ENCODE measurements at regions not wholly inside any gene's neighbourhood (a gene's known extent, or its start where the extent isn't known, plus 50 kb on each side); places are given as distances from the start of the nearest gene placed in this dataset.

DNA sequence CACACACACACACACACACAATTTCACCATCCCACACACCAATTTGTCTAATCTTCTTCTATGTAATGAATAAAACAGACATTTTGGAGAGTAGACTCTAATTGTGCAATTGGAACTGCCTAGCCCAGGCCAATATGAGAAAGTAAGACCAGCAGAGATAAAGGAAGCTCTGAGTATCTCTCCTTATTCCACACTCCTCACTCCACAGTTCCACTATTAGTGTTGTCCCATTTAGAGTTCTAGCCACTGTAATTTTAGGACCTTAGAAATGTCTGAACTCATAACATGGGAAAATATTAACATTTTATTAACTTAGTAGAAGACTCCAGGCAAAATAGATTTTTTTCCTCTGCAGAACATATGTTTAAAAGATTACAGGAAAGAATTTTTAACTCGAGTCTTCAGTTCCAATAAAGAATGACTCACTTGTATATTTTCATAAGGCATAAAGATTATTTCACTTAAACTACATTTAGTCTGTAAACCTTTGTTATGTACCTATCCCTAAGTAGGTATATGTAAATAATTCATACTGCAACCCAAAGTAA lies 297.6 kb upstream of the INTU start:
- no peak for TF ChIP-seq POLR2A (IDR thresholded peaks at IDR 0.05)
- TF ChIP-seq, protein P1, sequence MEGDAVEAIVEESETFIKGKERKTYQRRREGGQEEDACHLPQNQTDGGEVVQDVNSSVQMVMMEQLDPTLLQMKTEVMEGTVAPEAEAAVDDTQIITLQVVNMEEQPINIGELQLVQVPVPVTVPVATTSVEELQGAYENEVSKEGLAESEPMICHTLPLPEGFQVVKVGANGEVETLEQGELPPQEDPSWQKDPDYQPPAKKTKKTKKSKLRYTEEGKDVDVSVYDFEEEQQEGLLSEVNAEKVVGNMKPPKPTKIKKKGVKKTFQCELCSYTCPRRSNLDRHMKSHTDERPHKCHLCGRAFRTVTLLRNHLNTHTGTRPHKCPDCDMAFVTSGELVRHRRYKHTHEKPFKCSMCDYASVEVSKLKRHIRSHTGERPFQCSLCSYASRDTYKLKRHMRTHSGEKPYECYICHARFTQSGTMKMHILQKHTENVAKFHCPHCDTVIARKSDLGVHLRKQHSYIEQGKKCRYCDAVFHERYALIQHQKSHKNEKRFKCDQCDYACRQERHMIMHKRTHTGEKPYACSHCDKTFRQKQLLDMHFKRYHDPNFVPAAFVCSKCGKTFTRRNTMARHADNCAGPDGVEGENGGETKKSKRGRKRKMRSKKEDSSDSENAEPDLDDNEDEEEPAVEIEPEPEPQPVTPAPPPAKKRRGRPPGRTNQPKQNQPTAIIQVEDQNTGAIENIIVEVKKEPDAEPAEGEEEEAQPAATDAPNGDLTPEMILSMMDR (IDR thresholded peaks at IDR 0.05) = no peak
- no peak for TF ChIP-seq POLR2AphosphoS5 (IDR thresholded peaks at IDR 0.05)
